HG02642 (cell line): ENCODE measurements at regions not wholly inside any gene's neighbourhood (a gene's known extent, or its start where the extent isn't known, plus 50 kb on each side); places are given as distances from the start of the nearest gene placed in this dataset.

Experiments used
- ATAC-seq: cut with Tn5 transposase; IDR thresholded peaks from one replicate; pipeline ENCODE4 v1.9.1; 2021; ENCODE audit warnings: mild to moderate bottlenecking; ENCODE audit not compliant: unreplicated experiment, poor library complexity

DNA sequence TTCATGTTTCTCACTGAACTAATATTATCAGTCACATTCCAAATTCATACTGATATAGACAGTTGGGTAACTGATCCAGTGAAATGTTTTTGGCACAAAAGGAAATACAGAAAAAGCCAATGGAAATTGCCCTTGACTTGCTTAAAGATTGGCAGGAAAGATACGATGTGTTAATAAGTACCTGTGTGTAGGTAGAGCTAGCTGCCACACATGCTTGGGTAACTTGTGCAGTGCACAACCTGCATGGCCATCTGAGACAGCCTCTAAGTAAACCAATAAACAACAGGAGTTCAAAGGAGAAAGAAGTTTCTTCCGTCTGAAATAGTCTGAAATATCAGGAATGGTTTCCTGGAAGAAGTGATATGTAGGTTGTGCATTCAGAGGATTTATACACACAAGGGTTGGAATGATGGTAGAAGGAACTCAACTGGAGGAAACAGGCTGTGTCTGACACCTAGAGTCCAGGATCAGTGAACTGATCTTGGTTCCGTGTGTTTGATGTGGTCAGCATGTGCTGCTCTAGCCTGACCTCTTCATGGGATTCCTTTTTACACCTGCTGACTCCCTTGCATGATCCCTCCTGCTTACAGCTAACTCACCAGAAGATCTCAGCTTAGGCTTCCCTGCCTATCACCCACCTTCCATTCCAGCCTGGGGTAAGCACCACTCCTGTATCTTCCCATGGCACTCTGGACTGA is 81.4 kb upstream of the KRR1 start:
- ATAC-seq, result no peak

DNA sequence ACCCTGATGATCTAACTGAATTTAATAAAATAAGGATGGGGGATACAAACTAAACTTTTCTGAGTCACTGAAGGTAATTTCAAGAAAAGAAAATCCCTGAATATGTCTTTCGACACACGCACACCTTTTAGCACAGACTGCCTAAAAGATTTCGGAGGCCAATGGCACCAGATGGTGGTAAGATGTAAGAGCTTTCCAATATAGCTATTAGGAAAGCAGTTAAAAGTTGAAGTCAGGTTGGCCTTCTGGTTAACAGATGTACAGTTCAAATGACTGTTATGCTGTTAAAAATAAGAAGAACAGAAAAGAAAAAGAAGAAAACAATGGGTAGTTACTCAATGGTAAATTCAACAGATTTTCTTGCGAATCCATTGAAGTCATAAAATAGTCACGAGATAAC is 80.7 kb upstream of the KRR1 start:
- ATAC-seq, result no peak

GRCh38 chr12:75591628-75592027 is 80.2 kb upstream of the KRR1 start:
- ATAC-seq, result no peak

DNA sequence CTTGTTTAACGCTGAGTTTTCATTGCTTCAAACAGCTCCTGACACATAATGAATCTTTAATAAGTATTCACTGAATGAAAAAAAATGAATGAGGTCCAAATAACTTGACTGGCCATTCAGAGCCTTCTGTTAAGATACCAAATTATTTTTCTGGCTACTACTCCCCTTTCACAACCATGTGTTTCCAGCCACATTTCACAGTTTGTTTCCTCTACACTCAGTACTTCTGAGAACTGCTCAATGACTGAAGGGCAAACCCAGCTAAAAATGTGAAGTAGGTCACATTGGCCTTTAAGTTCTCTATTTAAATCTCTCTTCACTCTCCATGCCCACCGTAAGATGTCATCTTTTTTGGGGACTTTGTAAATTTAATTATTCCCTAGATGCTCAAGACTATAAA is 78.4 kb upstream of the KRR1 start:
- no peak for ATAC-seq

DNA sequence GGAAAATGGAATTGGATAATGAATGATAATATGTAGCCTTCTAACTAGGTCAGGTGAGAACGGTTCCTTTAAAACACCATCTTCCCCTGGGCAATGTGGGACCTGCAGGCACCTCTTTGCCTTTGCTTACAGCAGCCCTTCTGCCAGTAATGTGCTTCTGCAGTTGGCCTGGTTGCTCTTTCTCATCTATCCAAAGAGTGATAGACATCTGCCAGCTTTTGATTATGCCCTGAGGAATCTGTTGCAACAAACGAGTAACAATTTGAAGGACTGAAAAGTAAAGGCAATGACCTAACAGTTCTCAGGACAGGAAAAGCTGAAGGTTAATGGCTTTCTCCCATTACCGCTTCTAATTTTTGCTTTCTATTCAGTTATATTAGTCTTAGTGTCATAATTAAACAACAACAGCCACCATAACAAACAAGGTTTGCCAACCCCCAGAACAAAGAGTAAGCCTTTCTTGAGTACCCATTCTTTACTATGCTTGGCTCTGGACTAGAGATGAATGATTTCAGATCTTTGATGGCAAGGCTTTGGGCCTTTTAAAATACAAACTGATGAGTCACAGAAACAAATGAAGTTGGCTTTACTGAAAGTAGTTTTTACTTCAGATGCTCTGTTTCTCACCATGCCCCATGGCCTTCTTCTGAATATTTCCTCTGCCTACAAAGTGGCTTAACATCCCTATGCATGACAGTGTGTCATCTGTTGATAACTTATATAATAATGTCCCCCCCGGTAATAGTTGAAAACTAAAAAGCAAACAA is 76.1 kb upstream of the KRR1 start:
- no peak for ATAC-seq

DNA sequence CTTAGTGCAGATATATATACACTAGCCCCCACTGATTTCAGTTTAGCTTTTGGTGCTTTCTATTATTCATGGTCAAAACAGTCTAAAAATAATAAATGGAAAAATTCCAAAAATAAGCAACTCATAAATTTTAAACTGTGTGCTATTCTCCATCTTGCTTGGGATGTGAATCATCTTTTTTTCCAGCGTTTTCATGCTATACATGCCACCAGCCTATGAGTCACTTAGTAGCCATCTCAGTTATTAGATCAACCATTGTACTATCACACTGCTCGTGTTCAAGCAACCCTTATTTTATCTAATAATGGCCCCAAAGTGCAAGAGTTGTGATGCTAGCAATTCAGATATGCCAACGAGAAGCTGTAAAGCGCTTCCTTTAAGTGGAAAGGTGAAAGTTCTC is 73.9 kb upstream of the KRR1 start:
- ATAC-seq, result no peak

DNA sequence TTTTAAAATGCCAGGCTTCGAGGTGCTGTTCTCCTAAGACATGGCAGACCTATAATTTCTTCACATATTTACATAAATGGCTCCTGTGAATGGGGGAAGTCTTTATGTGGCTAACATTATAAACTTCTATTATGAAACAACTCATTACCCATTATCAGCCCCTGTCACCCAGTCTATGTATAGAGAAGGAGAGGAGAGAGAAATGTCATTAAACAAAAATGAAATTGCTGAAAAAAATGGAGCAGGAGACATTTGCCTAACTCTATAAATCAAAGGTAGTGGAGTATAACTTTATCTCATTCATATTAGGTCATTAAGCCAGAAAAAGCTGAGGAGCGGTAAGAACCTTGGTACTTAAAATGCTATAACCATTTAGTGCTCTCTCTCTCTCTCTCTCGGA is 71.9 kb upstream of the KRR1 start:
- ATAC-seq, result no peak

GRCh38 chr12:75581515-75581914 is 70.1 kb upstream of the KRR1 start:
- no peak for ATAC-seq

GRCh38 chr12:75579552-75579951 is 68.1 kb upstream of the KRR1 start:
- no peak for ATAC-seq

DNA sequence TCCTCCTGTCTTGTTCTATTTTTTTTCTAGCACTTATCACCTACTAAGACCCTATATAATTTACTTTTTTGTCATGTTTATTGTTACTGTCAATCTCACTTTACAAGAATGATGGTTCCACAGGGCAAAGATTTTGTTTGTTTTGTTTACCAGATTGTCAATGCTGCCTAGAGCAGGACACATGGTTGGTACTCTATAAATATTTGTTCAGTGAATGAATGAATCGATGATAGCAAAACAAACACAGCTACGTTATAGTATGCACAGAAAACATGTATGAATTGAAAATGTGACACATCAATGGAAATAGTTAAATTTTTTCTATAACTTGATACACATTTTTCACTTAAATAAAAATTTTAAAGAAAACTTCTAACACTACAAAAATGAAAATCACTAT is 67.1 kb upstream of the KRR1 start:
- no peak for ATAC-seq

GRCh38 chr12:75577812-75578211 is 66.4 kb upstream of the KRR1 start:
- ATAC-seq, result no peak

DNA sequence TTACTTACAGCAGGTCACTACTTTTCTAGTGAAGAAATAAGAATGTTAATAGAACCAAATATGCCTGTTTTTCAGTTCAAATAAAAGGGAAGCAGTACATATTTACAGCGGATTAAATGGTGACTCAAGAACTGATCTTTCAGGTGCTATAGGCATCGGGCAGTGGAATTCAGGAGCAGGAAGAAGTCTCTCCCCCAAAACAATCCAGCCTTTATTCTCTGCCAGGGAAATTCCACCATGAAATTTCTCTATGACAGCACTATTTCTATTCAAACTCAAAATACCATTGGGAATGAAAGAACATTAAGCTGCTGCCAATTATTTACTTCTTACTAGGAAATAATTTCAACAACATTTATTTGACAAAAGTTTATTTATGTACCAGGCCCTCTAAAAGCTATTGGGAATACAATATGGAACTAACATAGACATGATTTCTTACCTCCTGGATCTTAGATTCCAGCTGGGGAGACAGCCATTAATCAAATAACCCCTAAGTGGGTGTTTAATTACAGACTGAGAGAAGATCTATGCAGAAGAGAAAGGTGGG is 60.3 kb upstream of the KRR1 start:
- no peak for ATAC-seq

- ATAC-seq, result no peak
Observed at GRCh38 chr12:75571204-75571603, 59.8 kb upstream of the KRR1 start.

GRCh38 chr12:75568801-75569200 is 57.4 kb upstream of the KRR1 start:
- ATAC-seq, result no peak

DNA sequence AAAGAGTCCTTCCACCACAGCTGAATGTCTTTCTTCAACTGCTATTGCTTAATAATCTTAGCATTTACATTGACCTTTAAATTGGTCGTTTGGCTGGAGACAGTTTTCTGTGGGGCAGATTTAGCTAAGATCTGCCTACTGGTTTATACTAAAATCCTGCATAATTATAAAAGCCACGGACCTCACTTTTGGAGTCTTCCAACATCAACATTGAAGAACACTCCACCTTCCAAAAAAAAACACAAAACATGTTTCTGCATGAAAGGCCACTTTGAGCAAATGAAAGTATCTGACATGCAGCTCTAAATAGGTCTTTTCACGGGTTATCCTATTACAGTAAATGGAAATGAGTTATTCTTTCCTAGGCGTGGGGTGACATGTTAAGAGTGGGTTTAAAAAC is 57.0 kb upstream of the KRR1 start:
- no peak for ATAC-seq

DNA sequence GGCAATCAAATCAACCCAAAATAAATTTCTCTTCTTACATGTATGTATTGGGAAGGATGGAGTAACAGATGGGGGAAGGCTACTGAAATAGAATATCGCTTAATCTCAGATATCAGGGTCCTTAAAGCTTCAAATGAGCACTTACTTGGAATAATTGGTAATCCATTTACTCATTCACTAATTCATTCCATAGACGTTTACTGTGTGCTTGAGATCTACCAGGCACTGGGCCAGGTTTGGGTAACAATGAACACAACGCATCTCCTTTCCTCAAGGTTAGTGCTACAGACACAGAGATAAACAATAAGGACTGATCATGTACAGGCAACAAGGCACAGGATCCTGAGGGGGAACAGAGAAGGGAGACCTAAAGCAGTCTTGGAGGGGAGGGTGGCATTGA is 54.4 kb upstream of the KRR1 start:
- ATAC-seq, result no peak

- no peak for ATAC-seq
Observed at GRCh38 chr12:75564852-75565251, 53.4 kb upstream of the KRR1 start.

GRCh38 chr12:75564398-75564797 is 53.0 kb upstream of the KRR1 start:
- no peak for ATAC-seq

DNA sequence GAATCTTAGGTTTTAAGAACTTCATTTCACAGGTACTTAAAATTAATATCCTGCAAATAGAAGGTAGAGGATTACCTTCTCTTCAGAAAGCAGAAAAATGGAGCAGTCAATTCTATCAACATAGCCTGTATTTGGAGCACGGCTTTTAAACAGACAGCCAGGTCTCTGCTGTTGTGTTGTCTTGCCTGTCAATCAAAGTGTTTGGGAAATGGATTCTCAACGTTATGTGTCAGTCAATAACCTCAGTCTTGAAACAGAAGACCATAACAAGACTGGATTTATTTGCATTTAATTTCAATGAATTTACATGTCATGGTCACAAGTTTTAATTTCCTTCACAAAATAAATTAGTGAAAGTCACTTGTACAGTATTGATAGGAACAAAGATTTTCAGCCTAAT is 51.9 kb upstream of the KRR1 start:
- ATAC-seq, result no peak

DNA sequence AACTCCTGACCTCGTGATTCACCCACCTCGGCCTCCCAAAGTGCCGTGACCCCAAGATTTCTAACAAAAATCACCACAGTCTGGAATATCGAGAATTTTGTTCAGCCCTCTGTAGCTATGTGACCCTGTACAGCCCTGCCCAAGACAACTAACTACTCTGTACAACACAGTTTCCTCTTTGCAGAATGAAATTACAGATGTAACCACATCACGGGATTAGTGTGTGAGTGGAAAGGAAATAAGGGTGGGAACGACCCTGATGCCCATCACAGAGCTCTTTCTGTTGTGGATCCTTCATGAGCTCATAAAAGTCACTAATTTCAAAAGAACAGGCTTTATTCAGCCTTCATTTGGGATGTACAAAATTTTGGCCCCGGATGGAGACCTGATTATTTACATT is 50.5 kb upstream of the KRR1 start:
- ATAC-seq, result no peak
